ENCODE measurements at regions not wholly inside any gene's neighbourhood (a gene's known extent, or its start where the extent isn't known, plus 50 kb on each side); places are given as distances from the start of the nearest gene placed in this dataset.

GRCh38 chr13:39847336-39847735, 191.9 kb downstream of the COG6 start:
- in situ Hi-C loops (cut with HindIII; ENCODE audit: low sequenced_read_pairs): no loop called here
- no peak for DNase-seq (ENCODE audit: low spot score)

GRCh38 chr13:39855236-39855635, 199.8 kb downstream of the COG6 start:
- in situ Hi-C loops (cut with HindIII; ENCODE audit: low sequenced_read_pairs): no loop called here
- DNase-seq (ENCODE audit: low spot score): no peak

- in situ Hi-C loops (cut with HindIII; ENCODE audit: low sequenced_read_pairs): no loop called here
- DNase-seq (ENCODE audit: low spot score): no peak
These were observed 201.3 kb downstream of the COG6 start for GRCh38 chr13:39856714-39857113.

DNA sequence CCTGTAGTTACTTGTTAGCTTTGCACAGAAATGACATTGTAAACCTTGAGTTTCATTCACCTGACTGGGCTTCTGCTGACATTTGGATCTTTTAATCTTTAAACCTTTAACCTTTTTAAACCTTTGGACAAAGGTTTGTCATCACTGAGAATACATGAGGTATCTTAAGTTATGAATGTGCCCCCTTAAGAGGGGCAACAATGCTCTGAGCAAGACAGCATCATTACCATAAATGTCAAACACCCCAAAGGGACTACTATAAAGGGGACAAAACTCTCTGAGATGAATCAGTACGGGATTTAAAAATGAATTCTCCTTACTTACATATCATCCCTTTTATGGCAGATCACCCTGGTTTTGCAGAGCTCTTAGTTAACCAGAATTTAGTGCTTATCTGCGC, 203.3 kb downstream of the COG6 start:
- DNase-seq (ENCODE audit: low spot score): no peak
- in situ Hi-C loops (cut with HindIII; ENCODE audit: low sequenced_read_pairs): no loop called here

- no peak for DNase-seq (ENCODE audit: low spot score)
- in situ Hi-C loops (cut with HindIII; ENCODE audit: low sequenced_read_pairs): no loop called here
These were observed 204.4 kb downstream of the COG6 start for GRCh38 chr13:39859898-39860297.

DNA sequence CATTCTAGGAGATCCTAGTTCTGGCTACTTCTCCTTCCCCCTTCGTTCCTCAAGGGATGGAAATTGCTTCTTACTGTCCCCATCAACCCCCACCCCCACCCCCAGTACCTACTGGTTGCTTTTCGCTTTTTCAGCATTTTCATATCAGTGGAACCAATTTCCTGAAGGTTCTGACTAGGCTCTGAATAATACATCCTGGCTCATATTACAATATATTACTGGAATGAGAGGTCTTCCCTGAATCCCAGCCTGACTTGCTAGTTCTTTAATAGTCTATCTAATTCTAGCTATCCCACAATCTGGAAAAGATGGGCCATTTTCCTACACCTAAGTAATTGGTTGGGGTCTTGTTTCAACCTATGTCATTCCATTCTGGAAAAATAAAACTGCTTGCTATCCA, 207.4 kb downstream of the COG6 start:
- in situ Hi-C loops (cut with HindIII; ENCODE audit: low sequenced_read_pairs): no loop called here
- DNase-seq (ENCODE audit: low spot score): no peak

DNA sequence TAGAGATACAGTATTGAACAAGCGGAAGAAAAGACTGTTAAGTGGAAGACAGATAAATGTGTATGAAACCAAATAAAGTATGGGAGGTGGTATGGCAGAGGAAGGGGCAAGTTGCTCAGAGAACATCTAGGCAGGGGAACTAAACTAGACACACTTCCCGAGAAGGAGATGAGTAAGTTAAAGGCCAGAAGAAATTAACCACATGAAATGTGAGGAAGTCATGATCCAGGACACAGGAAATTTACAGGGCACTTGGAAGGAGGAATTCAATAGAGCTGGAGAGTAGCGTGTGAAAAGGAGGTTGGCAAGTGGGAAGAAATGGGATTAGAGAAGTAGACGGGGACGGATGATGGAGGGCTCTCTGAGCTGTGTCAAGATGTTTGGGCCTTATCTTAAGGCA, 208.8 kb downstream of the COG6 start:
- no peak for DNase-seq (ENCODE audit: low spot score)
- in situ Hi-C loops (cut with HindIII; ENCODE audit: low sequenced_read_pairs): no loop called here

GRCh38 chr13:39866722-39867121, 211.3 kb downstream of the COG6 start:
- in situ Hi-C loops (cut with HindIII; ENCODE audit: low sequenced_read_pairs): no loop called here
- DNase-seq (ENCODE audit: low spot score): no peak

DNA sequence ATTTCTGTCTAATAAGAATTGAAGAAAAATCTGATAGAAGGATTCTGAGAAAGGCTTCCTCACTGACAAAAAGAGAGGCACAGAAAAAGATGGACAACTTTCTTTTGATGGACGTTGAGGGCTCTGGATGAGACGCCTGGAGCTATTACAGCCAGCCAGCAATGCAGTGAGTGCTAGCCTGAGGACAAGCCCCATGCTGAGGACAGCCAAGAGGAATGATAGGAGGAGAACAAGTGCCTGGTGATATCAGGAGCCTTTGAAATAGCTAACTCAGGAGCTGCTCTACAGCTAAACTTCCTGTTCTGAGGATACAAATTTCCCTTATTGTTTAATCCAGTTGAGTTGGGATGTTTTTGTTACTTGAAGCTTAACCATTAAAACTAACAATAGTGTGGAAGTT, 212.3 kb downstream of the COG6 start:
- in situ Hi-C loops (cut with HindIII; ENCODE audit: low sequenced_read_pairs): no loop called here
- DNase-seq (ENCODE audit: low spot score): no peak

DNA sequence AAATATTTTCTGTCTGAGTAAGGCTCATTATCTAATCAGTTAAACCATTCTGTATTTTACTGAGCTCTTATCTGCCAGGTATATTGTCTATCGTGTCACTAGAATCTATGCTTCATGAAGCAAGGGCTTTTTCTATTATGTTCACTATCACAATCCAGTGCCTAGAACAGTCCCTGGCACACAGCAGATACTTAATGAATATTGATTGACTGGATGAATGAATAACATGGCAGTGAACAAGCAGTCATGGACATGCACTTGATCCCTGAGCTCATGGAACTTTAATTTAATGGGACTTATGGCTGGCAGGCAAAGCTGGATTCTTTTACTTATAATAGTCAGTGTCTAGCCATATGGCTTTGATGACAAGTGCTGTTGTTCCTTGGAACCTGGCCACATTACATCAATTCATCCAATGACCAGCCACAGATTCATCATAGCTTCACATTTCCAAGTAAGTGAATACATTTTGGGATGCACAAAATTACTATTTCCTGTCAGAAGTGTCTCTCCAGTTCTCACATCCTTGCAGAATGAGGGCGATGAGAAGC, 214.8 kb downstream of the COG6 start:
- in situ Hi-C loops (cut with HindIII; ENCODE audit: low sequenced_read_pairs): no loop called here
- no peak for DNase-seq (ENCODE audit: low spot score)

- in situ Hi-C loops (cut with HindIII; ENCODE audit: low sequenced_read_pairs): no loop called here
- DNase-seq (ENCODE audit: low spot score): no peak
These were observed 219.0 kb downstream of the COG6 start for GRCh38 chr13:39874331-39875053.

DNA sequence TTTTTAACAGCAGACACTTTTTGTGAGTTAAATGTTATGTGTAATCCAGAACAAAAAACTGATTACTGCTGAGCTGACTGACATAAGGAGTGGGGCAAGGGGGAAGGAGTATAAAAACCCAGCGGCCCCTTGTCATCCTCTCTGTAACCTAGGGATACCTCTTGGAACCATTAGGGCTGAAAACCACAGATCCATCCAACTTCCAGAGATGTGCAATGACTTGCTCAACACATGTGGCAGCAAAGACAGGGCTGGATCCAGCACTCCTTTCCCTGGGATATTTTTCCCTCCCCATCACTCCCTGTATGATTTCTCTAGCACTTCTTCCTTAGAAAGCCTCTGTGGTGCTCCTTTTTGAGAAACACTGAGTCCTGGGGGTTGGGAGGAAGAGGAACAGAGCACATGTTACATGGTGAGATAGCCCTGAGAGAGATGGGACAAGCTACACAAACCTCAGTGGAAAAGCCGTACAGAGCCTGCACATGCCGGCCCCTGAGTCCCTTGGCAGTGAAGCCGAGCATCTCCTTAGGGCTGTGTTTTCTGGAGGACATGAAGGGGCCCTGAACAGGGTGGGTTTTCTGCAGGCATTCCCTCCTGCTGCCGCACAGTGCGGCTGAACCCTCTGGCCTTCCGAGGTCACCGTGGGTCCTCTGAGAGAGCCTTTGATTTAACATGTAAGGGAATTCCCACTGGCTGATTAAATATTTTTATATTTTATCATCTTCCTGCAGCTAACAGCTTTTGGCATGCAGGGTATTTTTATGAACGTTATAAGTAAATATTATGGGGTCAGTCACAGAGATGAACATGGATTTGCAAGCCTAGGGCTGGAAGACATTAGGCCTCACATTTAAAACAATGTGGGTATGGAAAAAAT, 219.9 kb downstream of the COG6 start:
- DNase-seq (ENCODE audit: low spot score): no peak
- in situ Hi-C loops (cut with HindIII; ENCODE audit: low sequenced_read_pairs): no loop called here

GRCh38 chr13:39876258-39876657, 220.8 kb downstream of the COG6 start:
- DNase-seq (ENCODE audit: low spot score): no peak
- in situ Hi-C loops (cut with HindIII; ENCODE audit: low sequenced_read_pairs): no loop called here

DNA sequence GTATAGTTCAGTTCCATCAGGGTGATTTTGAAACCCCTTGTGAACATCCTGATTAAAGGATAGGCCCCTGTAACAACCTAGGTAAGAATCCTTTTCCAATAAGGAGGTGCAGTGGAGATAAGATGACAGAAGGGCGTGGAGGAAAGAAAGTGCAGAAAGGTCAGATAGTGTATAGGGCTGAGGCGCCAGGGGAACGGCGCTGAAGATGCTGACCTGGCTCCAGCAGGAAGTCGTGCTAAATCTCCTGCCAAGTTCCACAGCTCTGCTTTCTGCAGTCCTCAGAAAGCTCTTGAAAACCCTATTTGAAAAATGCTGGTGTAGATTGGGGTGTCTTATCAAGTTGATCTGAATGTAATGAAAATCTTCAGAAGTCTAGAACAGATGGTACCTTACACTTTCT, 221.7 kb downstream of the COG6 start:
- DNase-seq (ENCODE audit: low spot score): no peak
- in situ Hi-C loops (cut with HindIII; ENCODE audit: low sequenced_read_pairs): no loop called here

GRCh38 chr13:39879286-39880035, 224.0 kb downstream of the COG6 start:
- in situ Hi-C loops (cut with HindIII; ENCODE audit: low sequenced_read_pairs): no loop called here
- no peak for DNase-seq (ENCODE audit: low spot score)

GRCh38 chr13:39881383-39881782, 225.9 kb downstream of the COG6 start:
- in situ Hi-C loops (cut with HindIII; ENCODE audit: low sequenced_read_pairs): no loop called here
- DNase-seq (ENCODE audit: low spot score): no peak

GRCh38 chr13:39881887-39882286, 226.4 kb downstream of the COG6 start:
- in situ Hi-C loops (cut with HindIII; ENCODE audit: low sequenced_read_pairs): no loop called here
- DNase-seq (ENCODE audit: low spot score): no peak

DNA sequence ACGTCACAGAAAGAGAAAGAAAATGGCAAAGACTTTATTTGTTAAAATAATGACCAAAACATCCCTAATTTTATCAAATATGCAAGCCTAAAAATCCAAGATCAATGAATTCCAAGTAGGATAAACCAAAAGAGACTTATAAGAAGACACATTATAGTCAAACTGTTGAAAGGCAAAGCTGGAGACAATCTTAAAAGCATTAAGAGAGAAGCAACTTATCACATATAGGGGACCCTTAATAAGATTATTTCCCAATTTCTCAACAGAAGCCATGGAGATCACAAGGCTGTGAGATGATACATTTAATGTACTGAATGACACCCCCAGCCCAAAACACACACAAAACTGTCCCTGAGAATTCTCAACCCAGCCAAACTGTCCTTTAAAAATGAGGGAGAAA, 228.7 kb downstream of the COG6 start:
- no peak for DNase-seq (ENCODE audit: low spot score)
- in situ Hi-C loops (cut with HindIII; ENCODE audit: low sequenced_read_pairs): no loop called here

GRCh38 chr13:39886336-39886735, 230.9 kb downstream of the COG6 start:
- in situ Hi-C loops (cut with HindIII; ENCODE audit: low sequenced_read_pairs): no loop called here
- no peak for DNase-seq (ENCODE audit: low spot score)

GRCh38 chr13:39887387-39887786, 231.9 kb downstream of the COG6 start:
- no peak for DNase-seq (ENCODE audit: low spot score)
- in situ Hi-C loops (cut with HindIII; ENCODE audit: low sequenced_read_pairs): no loop called here
